CD4-positive, alpha-beta T cell treated with Interferon alpha-2 for 1 hour (primary cell): ENCODE measurements at regions not wholly inside any gene's neighbourhood (a gene's known extent, or its start where the extent isn't known, plus 50 kb on each side); places are given as distances from the start of the nearest gene placed in this dataset.
A peak's percentile ranks its signal among the peaks of the same experiment; 100 is the strongest.
"Not testable (repeated sequence)": the region's sequence is repeated elsewhere in the genome, so short reads cannot be mapped to it uniquely, and the experiment has no call there.

ENCODE experiments used
- DNase-seq, 2 donors: peaks; one replicate each; pipeline ENCODE4 v3.0.0-alpha.2; 2020 to 2022

DNA sequence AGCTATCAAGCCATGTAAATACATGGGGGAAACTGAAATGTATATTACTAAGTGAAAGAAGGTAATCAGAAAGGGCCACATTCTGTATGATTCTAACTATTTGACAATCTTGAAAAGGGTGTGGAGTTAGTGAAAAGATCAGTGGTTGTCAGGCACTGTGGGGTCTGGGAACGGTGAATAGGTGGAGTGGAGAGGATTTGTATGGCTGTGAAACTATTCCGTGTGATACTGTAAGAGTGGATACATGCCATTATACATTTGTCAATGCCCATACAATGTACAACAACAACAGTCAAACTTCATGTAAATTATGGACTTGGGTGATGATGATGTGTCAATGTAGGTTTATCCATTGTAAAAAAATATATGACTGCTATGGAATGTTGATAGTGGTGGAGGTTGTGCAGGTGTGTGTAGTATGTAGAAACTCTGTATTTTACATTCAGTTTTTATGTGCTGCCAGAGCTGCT, 1116.2 kb downstream of the SUCLG1 start:
- DNase-seq, result peak in 1 of 2 donors; percentile 4

DNA sequence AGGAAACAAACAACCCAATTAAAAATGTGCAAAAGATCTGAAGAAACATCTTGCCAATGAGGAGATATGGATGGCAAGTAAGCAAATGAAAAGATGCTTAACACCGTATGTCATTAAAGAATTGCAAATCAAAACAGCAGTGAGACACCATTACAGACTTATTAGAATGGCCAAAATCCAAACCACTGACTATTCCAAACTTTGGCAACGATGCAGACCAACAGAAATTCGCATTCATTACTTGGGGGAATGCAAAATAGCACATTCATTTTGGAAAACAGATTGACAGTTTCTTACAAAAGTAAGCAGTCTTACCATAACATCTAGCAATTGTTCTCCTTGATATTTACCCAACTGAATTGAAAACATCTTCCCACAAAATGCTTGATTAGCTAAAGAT, 1118.7 kb downstream of the SUCLG1 start:
- no peak for DNase-seq

- DNase-seq, result not testable (repeated sequence)
Measured at GRCh38 chr2:83339942-83340341, 1119.1 kb downstream of the SUCLG1 start.

DNA sequence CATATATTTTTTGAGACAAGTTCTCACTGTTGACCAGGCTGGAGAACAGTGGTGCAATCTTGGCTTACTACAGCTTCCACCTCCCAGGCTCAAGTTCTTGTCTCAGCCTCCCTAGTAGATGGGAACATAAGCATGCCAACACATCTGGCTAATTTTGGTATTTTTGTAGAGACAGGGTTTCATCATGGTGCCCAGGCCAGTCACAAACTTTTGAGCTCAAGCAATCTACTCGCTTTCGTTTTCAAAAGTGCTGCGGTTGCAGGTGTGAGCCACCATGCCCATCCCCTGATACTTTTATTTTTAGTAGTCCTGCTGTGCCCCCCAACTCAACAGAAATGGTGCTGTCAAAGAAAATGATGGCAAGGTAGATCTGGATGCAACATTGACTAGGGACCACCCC, 1127.3 kb downstream of the SUCLG1 start:
- no peak for DNase-seq

GRCh38 chr2:83323038-83323437, 1136.0 kb downstream of the SUCLG1 start:
- DNase-seq, result no peak

DNA sequence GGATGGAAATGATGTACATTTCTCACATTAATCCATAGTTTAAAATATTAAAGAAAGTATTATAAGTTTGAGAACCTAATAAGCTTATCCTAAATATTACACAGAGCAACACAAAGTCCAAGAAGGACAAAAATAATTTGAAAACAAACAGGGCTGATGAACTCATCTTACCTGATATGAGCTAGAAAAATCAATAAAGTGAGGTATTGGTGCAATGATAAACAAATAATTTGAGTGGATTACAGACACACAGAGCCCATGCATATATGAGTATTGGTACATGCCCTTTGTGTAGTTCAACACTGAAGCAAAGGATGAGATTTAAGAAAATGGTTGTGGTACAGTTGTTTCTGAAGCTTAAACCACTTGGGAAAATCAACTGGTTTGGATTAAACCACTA, 1139.0 kb downstream of the SUCLG1 start:
- no peak for DNase-seq

GRCh38 chr2:83305758-83306378, 1153.2 kb downstream of the SUCLG1 start:
- no peak for DNase-seq

DNA sequence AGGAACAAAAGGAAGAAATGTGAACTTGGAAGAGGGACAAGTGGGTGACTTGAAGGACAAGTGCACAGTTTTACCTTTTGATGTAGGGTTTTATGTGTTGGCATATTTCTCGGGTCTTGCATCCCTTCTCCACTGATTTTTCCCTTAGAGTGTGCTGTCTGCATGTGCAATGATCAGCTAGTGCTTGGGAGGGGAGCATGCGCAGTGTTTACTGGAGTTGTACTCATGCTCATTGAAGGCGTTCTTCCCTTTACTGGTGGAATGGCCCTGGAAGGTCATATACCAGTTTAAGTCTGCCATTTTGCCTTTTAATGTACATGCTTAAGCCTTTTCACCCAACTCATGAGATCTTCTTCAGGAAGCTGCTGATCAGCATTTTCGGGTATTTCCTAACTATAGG, 1168.0 kb downstream of the SUCLG1 start:
- no peak for DNase-seq

DNA sequence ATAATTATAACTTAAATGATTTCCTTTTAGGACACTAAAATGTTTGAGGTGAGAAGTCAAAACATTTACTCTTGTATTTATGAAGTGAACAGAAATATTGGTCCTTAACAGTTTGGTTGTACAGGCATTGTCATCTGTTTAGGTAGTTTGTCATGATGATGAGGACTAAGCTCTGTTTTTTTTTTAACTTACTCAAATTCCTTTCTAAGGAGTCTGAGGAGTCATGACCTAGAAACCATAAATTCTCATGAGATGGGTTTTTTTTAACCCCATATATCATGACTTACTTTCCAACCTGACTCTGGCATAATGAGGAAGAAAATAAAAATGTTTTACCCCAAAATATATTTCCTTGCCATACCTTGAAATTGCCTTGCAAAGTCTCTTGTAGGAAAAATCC, 1176.2 kb downstream of the SUCLG1 start:
- DNase-seq, result no peak

- no peak for DNase-seq
Measured at GRCh38 chr2:83282043-83282795, 1176.9 kb downstream of the SUCLG1 start.

GRCh38 chr2:83280391-83280790, 1178.7 kb downstream of the SUCLG1 start:
- no peak for DNase-seq

DNA sequence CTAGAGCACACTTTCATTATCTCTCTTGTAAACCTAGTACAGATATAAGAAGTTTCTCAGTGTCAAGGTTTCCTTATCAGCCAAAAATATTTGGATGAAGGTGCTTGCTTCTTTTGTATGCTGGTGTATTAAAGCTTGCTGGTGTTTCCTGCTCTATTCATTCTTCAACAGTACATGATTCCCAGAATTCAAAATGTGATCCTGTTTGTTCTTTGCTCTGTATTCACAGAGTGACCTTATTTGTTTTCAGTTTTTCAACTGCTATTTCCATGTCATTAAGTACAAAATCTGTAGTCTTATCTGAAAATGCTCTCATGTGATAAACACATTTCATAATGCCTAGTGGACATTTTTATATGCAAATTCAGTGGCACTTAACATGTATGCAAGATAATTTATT, 1185.8 kb downstream of the SUCLG1 start:
- DNase-seq, result no peak

DNA sequence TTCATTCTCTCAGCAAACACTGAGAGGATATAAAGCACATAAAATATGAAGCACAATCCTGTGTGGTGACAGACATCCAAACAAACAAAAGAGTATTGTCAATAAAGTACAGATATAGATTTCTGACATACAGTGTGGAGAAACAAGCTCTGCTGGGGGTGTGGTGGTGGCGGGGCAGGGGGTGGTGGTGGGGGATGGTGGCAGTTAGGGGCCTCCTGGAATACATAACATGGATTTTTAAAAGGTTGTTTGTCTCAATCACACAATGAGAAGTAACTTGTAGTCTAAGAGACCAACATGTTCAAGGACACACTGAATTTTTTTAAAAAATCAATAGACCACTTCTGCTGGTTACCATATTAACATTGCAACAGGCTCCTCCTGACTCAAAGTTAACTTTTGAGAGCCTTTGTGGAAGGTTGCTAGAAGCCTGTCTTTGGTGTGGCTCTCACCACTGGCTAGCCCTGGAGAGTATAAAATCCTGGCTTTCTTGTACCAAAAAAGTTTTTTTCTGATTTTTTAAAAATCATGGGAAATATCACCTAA, 1197.4 kb downstream of the SUCLG1 start:
- DNase-seq, result no peak

DNA sequence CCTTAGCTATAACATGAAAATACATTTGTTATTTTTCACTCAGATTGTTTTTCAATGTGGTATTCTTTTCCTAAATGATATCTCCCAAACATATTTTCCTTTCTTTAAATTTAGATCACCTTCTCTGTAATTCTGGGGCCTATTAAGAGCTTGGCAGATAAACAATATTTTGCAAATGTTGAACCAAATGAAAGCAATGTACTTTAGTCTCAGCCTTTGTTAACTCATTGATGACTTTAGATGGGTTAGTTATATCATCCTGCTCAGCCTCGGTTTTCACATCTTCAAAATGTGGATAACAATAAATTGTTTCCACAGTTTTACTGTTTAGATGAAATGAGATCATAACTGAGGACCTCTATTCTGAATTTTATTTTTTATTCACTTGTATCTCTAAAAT, 1205.2 kb downstream of the SUCLG1 start:
- no peak for DNase-seq

GRCh38 chr2:83251321-83251872, 1207.7 kb downstream of the SUCLG1 start:
- no peak for DNase-seq

GRCh38 chr2:83245806-83246537, 1213.1 kb downstream of the SUCLG1 start:
- DNase-seq, result not testable (repeated sequence)

DNA sequence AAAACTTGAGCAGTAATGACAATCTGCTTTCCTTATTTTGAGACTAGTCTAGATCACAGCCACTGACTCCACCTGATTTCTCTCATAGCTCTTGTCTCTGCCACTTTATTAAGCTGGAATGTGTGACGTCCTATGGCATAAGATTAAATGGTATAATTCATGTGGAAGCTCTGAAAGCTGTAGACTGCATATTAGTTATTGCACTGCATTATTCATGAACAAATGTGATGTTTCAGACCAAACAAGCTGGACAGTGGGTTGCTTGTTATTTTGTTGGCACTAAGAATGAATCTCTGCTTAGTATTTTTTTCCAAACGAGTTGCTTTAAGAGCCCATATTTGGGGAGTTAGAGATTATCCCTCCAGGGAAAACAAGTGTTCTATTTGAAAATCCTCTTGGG, 1218.5 kb downstream of the SUCLG1 start:
- DNase-seq, result no peak

- DNase-seq, result no peak
Measured at GRCh38 chr2:83238111-83238510, 1221.0 kb downstream of the SUCLG1 start.

GRCh38 chr2:83234246-83234645, 1224.8 kb downstream of the SUCLG1 start:
- DNase-seq, result no peak

GRCh38 chr2:83233781-83234180, 1225.3 kb downstream of the SUCLG1 start:
- DNase-seq, result no peak

DNA sequence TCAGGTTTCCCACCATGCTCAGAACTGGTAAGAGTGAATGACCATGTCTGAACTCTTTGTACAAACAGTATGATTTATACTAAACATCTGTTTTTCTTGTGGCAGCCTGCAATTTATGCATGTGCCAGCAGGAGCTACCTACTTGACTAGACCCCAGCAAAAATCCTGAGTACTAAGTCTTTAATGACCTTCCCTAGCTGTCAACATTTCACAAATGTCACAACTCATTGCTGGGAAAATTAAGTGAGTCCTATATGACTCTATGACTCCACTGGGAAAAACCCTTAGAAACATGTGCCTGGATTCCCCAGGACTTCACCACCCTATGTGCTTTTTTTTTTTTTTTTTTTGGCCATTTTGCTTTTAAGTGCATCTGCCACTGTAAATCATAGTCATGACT, 1225.8 kb downstream of the SUCLG1 start:
- no peak for DNase-seq

- DNase-seq, result no peak
Measured at GRCh38 chr2:83229443-83229842, 1229.6 kb downstream of the SUCLG1 start.

DNA sequence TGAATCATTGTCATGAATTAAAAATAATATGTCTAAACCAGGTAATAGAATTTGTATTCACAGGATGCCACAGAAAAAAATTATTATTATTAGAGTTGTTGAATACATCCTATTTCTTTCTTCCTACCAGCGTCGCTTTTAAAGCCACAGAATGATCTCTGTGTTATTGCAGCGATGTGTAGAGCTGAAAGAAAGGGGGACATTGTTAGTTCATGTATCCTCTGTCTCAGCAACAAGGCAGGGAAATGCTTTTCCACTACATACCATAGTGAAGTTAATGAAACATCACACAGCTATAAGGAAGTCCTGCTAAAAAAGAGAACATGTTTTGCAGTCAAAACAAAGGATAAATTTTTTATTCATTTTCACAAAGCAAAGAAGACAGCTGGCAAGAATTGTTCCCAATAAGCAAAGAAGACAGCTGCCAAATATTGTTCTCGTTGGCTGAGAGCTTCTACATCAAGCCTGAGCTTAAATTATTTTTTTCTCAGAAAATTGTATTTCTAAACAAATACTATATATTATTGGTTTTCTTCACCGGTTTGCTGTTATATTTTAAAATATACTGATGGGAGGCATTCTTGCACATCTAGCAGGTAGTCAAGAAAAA, 1234.4 kb downstream of the SUCLG1 start:
- DNase-seq, result no peak
